ENCODE measurements at regions not wholly inside any gene's neighbourhood (a gene's known extent, or its start where the extent isn't known, plus 50 kb on each side); places are given as distances from the start of the nearest gene placed in this dataset.

DNA sequence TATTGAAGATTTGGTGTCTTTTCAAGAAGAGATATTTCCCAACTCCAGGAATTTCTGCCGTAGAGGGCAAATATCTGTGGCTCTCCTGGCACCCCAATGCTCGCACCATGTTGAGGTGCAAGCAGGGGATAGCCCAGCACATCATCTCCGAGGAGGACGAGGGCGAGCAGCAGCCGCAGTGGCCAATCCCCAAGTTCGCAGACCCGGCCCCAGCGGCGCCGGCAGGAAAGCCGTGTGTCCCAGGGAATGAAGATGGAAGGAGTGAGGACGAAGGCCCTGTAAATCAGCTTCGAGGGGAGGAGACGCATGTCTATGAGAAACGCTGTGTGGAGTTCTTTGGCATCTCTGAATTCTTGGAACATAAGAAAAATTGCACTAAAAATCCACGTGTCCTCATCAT is 213.4 kb upstream of the UBE2E2 start:
- Histone ChIP-seq H3K9me3 (ENCODE audit: insufficient read depth, low read length) (no peaks in the 10 kb centered on the region), H3K9ac (ENCODE audit: low read length) (no peak overlapping the region), H3K36me3 (ENCODE audit: low read length) (no peaks in the 10 kb centered on the region), H3F3A (ENCODE audit: insufficient read depth) (no peaks in the 10 kb centered on the region), H3K27ac (ENCODE audit: low read depth, low read length) (no peak overlapping the region), H3K9me2 (replicated peaks; ENCODE audit: insufficient read depth, low read length) (no peaks in the 10 kb centered on the region), H4K20me1 (ENCODE audit: low read depth, low read length) (no peaks in the 10 kb centered on the region), H3K4me3 (ENCODE audit: insufficient read depth, low read length, poor library complexity, severe bottlenecking) (no peak overlapping the region), H3K27me3 (ENCODE audit: low read length) (no peaks in the 10 kb centered on the region), H2AFZ (ENCODE audit: low read depth, low read length, severe bottlenecking) (no peak overlapping the region), H3K4me2 (ENCODE audit: low read depth, low read length, poor library complexity, severe bottlenecking) (no peak overlapping the region), H3K79me2 (ENCODE audit: insufficient read depth, low read length) (no peaks in the 10 kb centered on the region)
- TF ChIP-seq EZH2phosphoT487 (conservative IDR thresholded peaks at IDR 0.05; ENCODE audit: low read length) (no peak), CTCF (IDR thresholded peaks at IDR 0.05; ENCODE audit: insufficient read depth, low read length, poor library complexity, severe bottlenecking) (no peak)

DNA sequence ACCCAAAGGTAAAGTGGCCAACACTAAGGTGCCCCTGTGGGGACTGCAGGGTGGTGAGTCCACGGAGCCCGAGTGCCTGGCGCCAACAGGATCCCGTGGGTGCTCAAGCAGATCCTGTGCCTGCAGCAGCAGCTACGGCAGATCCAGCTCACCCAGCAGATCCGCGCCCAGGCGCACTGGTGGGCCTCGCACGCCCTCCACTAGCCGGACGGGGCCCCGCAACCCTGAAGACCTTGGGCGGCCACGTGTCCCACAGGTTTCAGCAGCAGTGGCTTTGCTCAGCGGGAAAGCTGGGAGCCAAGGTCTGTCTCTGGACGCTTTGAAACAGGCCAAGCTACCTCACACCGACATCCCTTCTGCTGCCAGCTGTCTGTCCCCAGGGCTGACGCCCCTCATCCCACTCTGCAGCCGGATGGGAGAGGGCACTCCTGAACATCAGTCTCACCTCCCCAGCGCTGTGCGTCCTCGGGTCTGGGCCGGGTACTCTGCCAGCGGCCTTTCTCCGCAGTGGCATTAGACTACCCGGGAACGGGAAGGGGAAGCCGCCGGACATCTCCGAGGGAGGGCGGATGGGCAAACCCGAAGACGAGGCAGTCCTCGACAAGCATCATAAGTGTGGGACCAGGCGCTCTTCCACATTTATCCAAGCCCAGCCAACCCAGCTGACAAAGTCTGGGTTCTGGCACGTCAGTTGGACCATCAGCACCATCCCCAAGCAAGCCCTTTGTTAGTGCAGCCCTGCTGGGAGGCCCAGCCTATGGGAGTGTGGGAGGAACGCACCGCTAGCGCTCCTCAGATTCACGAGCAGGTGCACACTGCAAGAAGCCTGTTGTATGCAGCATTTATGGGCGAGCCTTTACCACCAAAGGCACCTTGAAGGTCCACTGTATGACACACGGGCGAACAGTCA is 212.6 kb upstream of the UBE2E2 start:
- H3F3A ChIP-seq (ENCODE audit: insufficient read depth), result no peaks in the 10 kb centered on the region
- no peak overlapping the region for H3K27ac ChIP-seq (ENCODE audit: low read depth, low read length)
- H3K79me2 ChIP-seq (ENCODE audit: insufficient read depth, low read length), result no peaks in the 10 kb centered on the region
- H3K9me3 ChIP-seq (ENCODE audit: insufficient read depth, low read length), result no peaks in the 10 kb centered on the region
- no peak overlapping the region for H2AFZ ChIP-seq (ENCODE audit: low read depth, low read length, severe bottlenecking)
- H3K36me3 ChIP-seq (ENCODE audit: low read length), result no peaks in the 10 kb centered on the region
- no peaks in the 10 kb centered on the region for H3K9me2 ChIP-seq (replicated peaks; ENCODE audit: insufficient read depth, low read length)
- no peak overlapping the region for H3K4me2 ChIP-seq (ENCODE audit: low read depth, low read length, poor library complexity, severe bottlenecking)
- no peak overlapping the region for H3K9ac ChIP-seq (ENCODE audit: low read length)
- H3K4me3 ChIP-seq (ENCODE audit: insufficient read depth, low read length, poor library complexity, severe bottlenecking), result no peak overlapping the region
- no peaks in the 10 kb centered on the region for H3K27me3 ChIP-seq (ENCODE audit: low read length)
- no peaks in the 10 kb centered on the region for H4K20me1 ChIP-seq (ENCODE audit: low read depth, low read length)
- TF ChIP-seq EZH2phosphoT487 (conservative IDR thresholded peaks at IDR 0.05; ENCODE audit: low read length) (no peak), CTCF (IDR thresholded peaks at IDR 0.05; ENCODE audit: insufficient read depth, low read length, poor library complexity, severe bottlenecking) (no peak)

DNA sequence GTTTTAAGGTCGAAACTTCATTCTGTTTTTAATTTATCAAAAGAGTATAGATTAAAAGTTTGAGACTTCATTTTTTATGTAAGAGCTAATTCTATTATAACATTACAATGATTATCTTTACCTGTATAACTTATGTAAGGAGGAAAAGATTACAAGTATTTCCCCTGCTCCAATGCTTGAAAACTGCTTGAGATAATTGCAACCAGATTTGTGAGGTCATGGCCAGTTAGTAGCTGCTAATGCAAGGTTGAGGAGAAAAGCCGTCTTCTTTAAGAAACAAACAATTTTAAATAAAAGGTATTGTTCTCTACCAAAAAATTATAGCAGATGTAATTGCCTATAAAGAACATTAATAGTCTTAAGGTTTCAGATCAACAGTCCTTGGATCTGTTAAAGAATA is 208.3 kb upstream of the UBE2E2 start:
- Histone ChIP-seq H3K9me3 (ENCODE audit: insufficient read depth, low read length) (no peaks in the 10 kb centered on the region), H3K4me3 (ENCODE audit: insufficient read depth, low read length, poor library complexity, severe bottlenecking) (no peak overlapping the region), H3K36me3 (ENCODE audit: low read length) (no peaks in the 10 kb centered on the region), H3F3A (ENCODE audit: insufficient read depth) (no peaks in the 10 kb centered on the region), H2AFZ (ENCODE audit: low read depth, low read length, severe bottlenecking) (no peak overlapping the region), H3K27me3 (ENCODE audit: low read length) (no peaks in the 10 kb centered on the region), H3K4me2 (ENCODE audit: low read depth, low read length, poor library complexity, severe bottlenecking) (no peak overlapping the region), H3K79me2 (ENCODE audit: insufficient read depth, low read length) (no peaks in the 10 kb centered on the region), H3K27ac (ENCODE audit: low read depth, low read length) (no peak overlapping the region), H3K9me2 (replicated peaks; ENCODE audit: insufficient read depth, low read length) (no peaks in the 10 kb centered on the region), H4K20me1 (ENCODE audit: low read depth, low read length) (no peaks in the 10 kb centered on the region), H3K9ac (ENCODE audit: low read length) (no peak overlapping the region)
- TF ChIP-seq CTCF (IDR thresholded peaks at IDR 0.05; ENCODE audit: insufficient read depth, low read length, poor library complexity, severe bottlenecking) (no peak), EZH2phosphoT487 (conservative IDR thresholded peaks at IDR 0.05; ENCODE audit: low read length) (no peak)
